OCI-LY7 (cell line): ENCODE measurements at regions not wholly inside any gene's neighbourhood (a gene's known extent, or its start where the extent isn't known, plus 50 kb on each side); places are given as distances from the start of the nearest gene placed in this dataset.

ENCODE experiments used
- BruUV-seq: library from RNA; stranded (reverse); fragments of 400-500 nt; replicated peaks from 2 replicates; lab custom pipeline; 2021; lab: Mats Ljungman, UMichigan
- CTCF ChIA-PET: fragments of 300-600 bp; sonication (Branson Sonifier 250); formaldehyde crosslinking; loops from one replicate; lab custom pipeline; 2022; ENCODE audit warnings: antibody characterized with exemption; ENCODE audit not compliant: unreplicated experiment; lab: Charles Lee
- POLR2A ChIA-PET: fragments of 300-600 bp; sonication (Branson Sonifier 250); formaldehyde crosslinking; loops from one replicate; lab custom pipeline; 2022; ENCODE audit warnings: antibody characterized with exemption; lab: Charles Lee
- DNase-seq: peaks from one replicate; pipeline ENCODE4 v3.0.0-alpha.2; 2015; ENCODE audit warnings: low spot score
- H2AFZ ChIP-seq: fragments of 200-600 bp; sonication (generic), shearing (Covaris generic); 2 replicates; pipeline ENCODE4 v1.6.1; 2014; ENCODE audit warnings: mild to moderate bottlenecking, antibody characterized with exemption, low read length, moderate library complexity
- H3K27ac ChIP-seq: fragments of 200-600 bp; sonication (generic); 2 replicates; pipeline ENCODE4 v1.5.1; 2014; ENCODE audit warnings: mixed run types, low read depth, mild to moderate bottlenecking, moderate library complexity, low read length, inconsistent platforms; ENCODE audit not compliant: poor library complexity, severe bottlenecking
- H3K36me3 ChIP-seq: fragments of 200-600 bp; sonication (generic); 2 replicates; pipeline ENCODE4 v1.6.1; 2014; ENCODE audit warnings: mild to moderate bottlenecking, antibody characterized with exemption, low read length, moderate library complexity, mixed read lengths; ENCODE audit not compliant: insufficient read depth
- H3K4me1 ChIP-seq: fragments of 200-600 bp; sonication (generic); 2 replicates; pipeline ENCODE4 v1.5.1; 2014; ENCODE audit warnings: mild to moderate bottlenecking, low read length; ENCODE audit not compliant: insufficient read depth, poor library complexity, severe bottlenecking
- H3K4me2 ChIP-seq: fragments of 200-600 bp; sonication (generic); 2 replicates; pipeline ENCODE4 v1.6.1; 2014; ENCODE audit warnings: mild to moderate bottlenecking, low read length
- H3K4me3 ChIP-seq: fragments of 200-600 bp; sonication (generic); 2 replicates; pipeline ENCODE4 v1.5.1; 2014; ENCODE audit warnings: mild to moderate bottlenecking, low read depth, low read length; ENCODE audit not compliant: poor library complexity, severe bottlenecking
- H3K79me2 ChIP-seq: fragments of 200-600 bp; sonication (generic); 2 replicates; pipeline ENCODE4 v1.6.1; 2016; ENCODE audit warnings: low read depth, mild to moderate bottlenecking, low read length, moderate library complexity, mixed read lengths; ENCODE audit not compliant: insufficient read depth
- H3K9me2 ChIP-seq: fragments of 200-600 bp; sonication (generic); 2 replicates; pipeline ENCODE4 v1.6.1; 2016; ENCODE audit warnings: mild to moderate bottlenecking, low read length, mixed read lengths; ENCODE audit not compliant: insufficient read depth
- H3K9me3 ChIP-seq: fragments of 200-600 bp; sonication (generic); 2 replicates; pipeline ENCODE4 v1.6.1; 2014; ENCODE audit warnings: mild to moderate bottlenecking, mixed run types, low read length, mixed read lengths
- H4K20me1 ChIP-seq: fragments of 200-600 bp; sonication (generic); 2 replicates; pipeline ENCODE4 v1.6.1; 2014; ENCODE audit warnings: mild to moderate bottlenecking, antibody characterized with exemption, low read length, moderate library complexity, mixed read lengths; ENCODE audit not compliant: insufficient read depth
- EZH2phosphoT487 ChIP-seq: fragments of 200-600 bp; sonication (generic); IDR thresholded peaks from 2 replicates; pipeline ENCODE4 v1.6.1; 2018; ENCODE audit warnings: low read depth, borderline replicate concordance, mild to moderate bottlenecking, mixed run types, antibody characterized with exemption, low read length, moderate library complexity, mixed read lengths
- intact Hi-C: fragments of 100-400 bp; cut with micrococcal nuclease; formaldehyde crosslinking; loops from one replicate; pipeline ENCODE4 v1.10.0; 2022; ENCODE audit not compliant: unreplicated experiment
- TF ChIP-seq, protein P1 (sequence below): fragments of 200-600 bp; sonication (generic); conservative IDR thresholded peaks from 2 replicates; pipeline ENCODE4 v1.5.1; 2014; ENCODE audit warnings: mild to moderate bottlenecking, antibody characterized with exemption, low read length, moderate library complexity, mixed read lengths

DNA sequence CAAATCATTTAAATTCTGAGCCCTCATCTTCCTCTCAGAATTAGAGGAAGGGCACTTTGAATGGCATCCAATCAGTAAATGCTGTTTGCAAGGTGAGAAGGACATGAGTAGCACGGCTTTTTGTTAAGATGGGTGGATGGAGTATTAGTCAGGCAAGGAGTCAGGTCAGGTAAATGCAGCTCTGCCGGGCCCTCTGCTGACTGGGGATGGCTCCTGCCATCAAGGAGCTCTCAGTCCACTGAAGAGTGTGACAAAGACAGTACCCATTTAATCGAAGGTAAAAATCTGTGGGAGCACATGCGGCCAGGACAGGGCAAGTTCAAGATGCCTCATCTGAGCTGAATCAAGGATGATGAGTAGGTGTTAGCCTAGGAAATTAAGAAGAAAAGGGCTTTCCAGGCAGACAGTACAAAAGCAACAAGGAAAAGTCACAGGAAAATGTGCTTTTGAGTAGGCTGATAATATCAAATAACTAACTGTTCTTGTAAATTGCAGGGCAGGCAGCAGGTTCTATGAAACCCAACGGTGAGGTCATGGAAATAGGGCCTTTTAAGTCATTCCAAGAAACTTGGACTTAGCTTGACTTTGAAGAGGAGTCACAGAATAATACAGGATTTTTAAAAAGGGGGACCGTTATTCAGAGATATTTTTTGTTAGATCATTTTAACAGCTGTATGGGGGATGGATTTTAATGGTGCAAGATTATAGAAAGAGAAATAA is 670.5 kb upstream of the ARGLU1 start:
- Histone ChIP-seq H3K9me3 (no peaks in the 10 kb centered on the region), H2AFZ (no peak overlapping the region), H3K4me3 (no peak overlapping the region), H3K4me2 (no peak overlapping the region), H3K79me2 (no peaks in the 10 kb centered on the region), H3K27ac (no peak overlapping the region), H3K9me2 (no peaks in the 10 kb centered on the region), H4K20me1 (no peaks in the 10 kb centered on the region), H3K4me1 (no peaks in the 10 kb centered on the region), H3K36me3 (no peaks in the 10 kb centered on the region)
- BruUV-seq: no TSS peak
- DNase-seq: no peak
- POLR2A ChIA-PET: no interaction called here
- intact Hi-C loops: no loop called here
- TF ChIP-seq, protein P1, sequence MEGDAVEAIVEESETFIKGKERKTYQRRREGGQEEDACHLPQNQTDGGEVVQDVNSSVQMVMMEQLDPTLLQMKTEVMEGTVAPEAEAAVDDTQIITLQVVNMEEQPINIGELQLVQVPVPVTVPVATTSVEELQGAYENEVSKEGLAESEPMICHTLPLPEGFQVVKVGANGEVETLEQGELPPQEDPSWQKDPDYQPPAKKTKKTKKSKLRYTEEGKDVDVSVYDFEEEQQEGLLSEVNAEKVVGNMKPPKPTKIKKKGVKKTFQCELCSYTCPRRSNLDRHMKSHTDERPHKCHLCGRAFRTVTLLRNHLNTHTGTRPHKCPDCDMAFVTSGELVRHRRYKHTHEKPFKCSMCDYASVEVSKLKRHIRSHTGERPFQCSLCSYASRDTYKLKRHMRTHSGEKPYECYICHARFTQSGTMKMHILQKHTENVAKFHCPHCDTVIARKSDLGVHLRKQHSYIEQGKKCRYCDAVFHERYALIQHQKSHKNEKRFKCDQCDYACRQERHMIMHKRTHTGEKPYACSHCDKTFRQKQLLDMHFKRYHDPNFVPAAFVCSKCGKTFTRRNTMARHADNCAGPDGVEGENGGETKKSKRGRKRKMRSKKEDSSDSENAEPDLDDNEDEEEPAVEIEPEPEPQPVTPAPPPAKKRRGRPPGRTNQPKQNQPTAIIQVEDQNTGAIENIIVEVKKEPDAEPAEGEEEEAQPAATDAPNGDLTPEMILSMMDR: no peak
- no peak for TF ChIP-seq EZH2phosphoT487
- CTCF ChIA-PET: no interaction called here

DNA sequence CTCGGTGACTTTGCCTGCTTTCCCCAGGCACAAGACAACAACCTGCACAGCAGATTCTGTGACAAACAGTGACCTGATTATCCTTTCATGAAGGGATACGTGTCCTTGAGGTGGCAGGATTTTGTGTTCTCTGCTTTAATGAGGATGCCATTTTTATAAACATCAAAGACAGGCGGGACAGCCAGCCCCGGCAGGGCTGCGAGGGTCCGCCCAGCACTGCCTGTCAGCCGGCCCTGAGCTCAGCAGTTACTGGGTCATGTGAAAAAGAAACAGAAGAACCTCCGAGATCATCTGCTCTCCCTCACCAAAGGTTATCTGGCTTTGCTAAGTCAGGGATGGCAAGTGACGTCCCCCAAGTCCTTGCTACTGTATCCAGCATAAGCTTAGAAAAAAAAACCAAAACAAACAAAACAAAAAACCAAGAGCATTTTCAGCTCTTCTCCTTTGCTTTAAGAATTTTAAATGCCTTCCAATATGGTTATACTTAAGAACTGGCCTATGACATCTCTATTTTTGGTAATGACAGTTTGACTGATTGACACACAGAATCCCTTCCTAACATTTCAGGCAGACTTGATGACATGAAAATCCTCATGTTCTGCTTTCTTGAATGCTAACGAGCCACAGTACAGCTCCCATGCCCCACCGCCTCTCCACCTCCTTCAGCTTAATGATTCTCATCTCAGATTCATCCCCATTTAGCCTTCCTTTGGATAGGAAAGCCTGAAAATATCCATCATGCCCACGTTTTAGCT is 666.6 kb upstream of the ARGLU1 start:
- no peaks in the 10 kb centered on the region for H3K4me1 ChIP-seq
- BruUV-seq: no TSS peak
- no peaks in the 10 kb centered on the region for H3K36me3 ChIP-seq
- H2AFZ ChIP-seq: no peak overlapping the region
- no peaks in the 10 kb centered on the region for H3K9me3 ChIP-seq
- CTCF ChIA-PET: no interaction called here
- H4K20me1 ChIP-seq: no peaks in the 10 kb centered on the region
- no peak overlapping the region for H3K4me2 ChIP-seq
- no peak for TF ChIP-seq EZH2phosphoT487
- TF ChIP-seq, protein P1: no peak
- no peak overlapping the region for H3K27ac ChIP-seq
- intact Hi-C loops: no loop called here
- H3K9me2 ChIP-seq: no peaks in the 10 kb centered on the region
- DNase-seq: no peak
- H3K4me3 ChIP-seq: no peak overlapping the region
- POLR2A ChIA-PET: interaction anchor here (0.5 kb wide), 1 partner anchor 481 kb away, joined by 7 read pairs; no protein-coding TSS in a partner anchor
- no peaks in the 10 kb centered on the region for H3K79me2 ChIP-seq

DNA sequence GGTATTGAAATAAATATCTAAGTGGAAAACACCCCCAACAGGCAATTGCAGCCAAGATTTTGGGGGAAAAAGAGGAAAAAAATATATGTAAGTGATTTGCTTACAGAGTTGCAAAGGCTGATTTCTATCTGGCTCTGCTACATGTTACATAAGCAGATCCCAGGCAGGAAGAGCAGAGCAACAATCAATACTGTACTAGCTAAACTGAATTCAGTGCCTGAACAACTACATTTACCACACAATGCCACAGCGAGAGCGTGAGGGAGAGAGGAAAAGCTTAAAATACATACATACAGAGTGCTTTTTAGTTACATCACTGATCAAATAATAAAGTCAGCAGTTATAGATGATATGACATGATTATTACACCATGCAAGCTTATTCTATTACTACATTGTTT is 665.6 kb upstream of the ARGLU1 start:
- POLR2A ChIA-PET: no interaction called here
- H2AFZ ChIP-seq: no peak overlapping the region
- no peak for TF ChIP-seq EZH2phosphoT487
- TF ChIP-seq, protein P1: no peak
- no peaks in the 10 kb centered on the region for H4K20me1 ChIP-seq
- no peaks in the 10 kb centered on the region for H3K9me3 ChIP-seq
- H3K4me2 ChIP-seq: no peak overlapping the region
- H3K4me3 ChIP-seq: no peak overlapping the region
- CTCF ChIA-PET: no interaction called here
- H3K4me1 ChIP-seq: no peaks in the 10 kb centered on the region
- intact Hi-C loops: no loop called here
- no peak for DNase-seq
- no TSS peak for BruUV-seq
- H3K36me3 ChIP-seq: no peaks in the 10 kb centered on the region
- no peaks in the 10 kb centered on the region for H3K79me2 ChIP-seq
- no peak overlapping the region for H3K27ac ChIP-seq
- no peaks in the 10 kb centered on the region for H3K9me2 ChIP-seq
